ENCODE measurements at regions not wholly inside any gene's neighbourhood (a gene's known extent, or its start where the extent isn't known, plus 50 kb on each side); places are given as distances from the start of the nearest gene placed in this dataset.

GRCh38 chr6:148602136-148602535, 144.7 kb upstream of the UST start:
- no peaks in the 10 kb centered on the region for H3F3A ChIP-seq (replicated peaks; ENCODE audit: low read depth)
- H3K79me2 ChIP-seq (replicated peaks; ENCODE audit: insufficient read depth): no peaks in the 10 kb centered on the region
- H3K27ac ChIP-seq (ENCODE audit: low read depth): no peak overlapping the region
- H3K4me2 ChIP-seq: no peak overlapping the region
- peaks cover 44% of the 10 kb centered on the region for H3K36me3 Mint-ChIP-seq (ENCODE audit: low read depth)
- H3K36me3 ChIP-seq (ENCODE audit: insufficient read depth): no peaks in the 10 kb centered on the region
- peaks cover 21% of the 10 kb centered on the region for H3K4me1 ChIP-seq (ENCODE audit: insufficient read depth)
- ATAC-seq: no peak
- no peak overlapping the region for H3K27ac Mint-ChIP-seq
- DNase-seq (ENCODE audit: low spot score): no peak
- no peaks in the 10 kb centered on the region for H3K9me2 ChIP-seq (ENCODE audit: insufficient read depth)
- peaks cover 7% of the 10 kb centered on the region for H3K27me3 Mint-ChIP-seq (ENCODE audit: insufficient read depth, low read depth, poor library complexity)
- no peak overlapping the region for H3K4me3 Mint-ChIP-seq
- TF ChIP-seq ZNF114 (CRISPR knock-in tag; IDR thresholded peaks at IDR 0.05): no peak
- TF ChIP-seq ZNF462 (CRISPR knock-in tag; IDR thresholded peaks at IDR 0.05): no peak
- TF ChIP-seq JUNB (IDR thresholded peaks at IDR 0.05; ENCODE audit: unreplicated experiment): no peak
- no peak for TF ChIP-seq REST (IDR thresholded peaks at IDR 0.05; ENCODE audit: unreplicated experiment)
- TF ChIP-seq POLR2AphosphoS5 (IDR thresholded peaks at IDR 0.05; ENCODE audit: low read depth): no peak
- TF ChIP-seq CTCF (conservative IDR thresholded peaks at IDR 0.05; ENCODE audit: low read depth in 2 of 2): no peak
- no peak for TF ChIP-seq EZH2phosphoT487 (IDR thresholded peaks at IDR 0.05; ENCODE audit: unreplicated experiment)
- no peak for TF ChIP-seq ETS1 (IDR thresholded peaks at IDR 0.05)
- TF ChIP-seq EZH2 (IDR thresholded peaks at IDR 0.05; ENCODE audit: low read depth, unreplicated experiment): no peak
- TF ChIP-seq NANOG (IDR thresholded peaks at IDR 0.05; ENCODE audit: borderline replicate concordance): no peak
- TF ChIP-seq ZNF331 (CRISPR knock-in tag; IDR thresholded peaks at IDR 0.05; ENCODE audit: low read depth): no peak
- TF ChIP-seq STAT1 (IDR thresholded peaks at IDR 0.05; ENCODE audit: unreplicated experiment): no peak
- no peak for TF ChIP-seq CREB1 (CRISPR knock-in tag; IDR thresholded peaks at IDR 0.05; ENCODE audit: low read depth)
- no peaks in the 10 kb centered on the region for H4K20me1 ChIP-seq (replicated peaks; ENCODE audit: insufficient read depth)
- H3K27me3 ChIP-seq (ENCODE audit: insufficient read depth): no peaks in the 10 kb centered on the region
- H3K4me3 ChIP-seq: no peak overlapping the region
- H2AFZ ChIP-seq: no peak overlapping the region
- H3K4me1 Mint-ChIP-seq: peaks cover 27% of the 10 kb centered on the region
- H3K9me3 Mint-ChIP-seq: peaks cover 49% of the 10 kb centered on the region

Data from GM23338 (cell line).